T-helper 22 cell (primary cell): ENCODE measurements at regions not wholly inside any gene's neighbourhood (a gene's known extent, or its start where the extent isn't known, plus 50 kb on each side); places are given as distances from the start of the nearest gene placed in this dataset.

Source experiments
- DNase-seq: peaks from one replicate; pipeline ENCODE4 v3.0.0-alpha.2; 2020; ENCODE audit warnings: low read depth

DNA sequence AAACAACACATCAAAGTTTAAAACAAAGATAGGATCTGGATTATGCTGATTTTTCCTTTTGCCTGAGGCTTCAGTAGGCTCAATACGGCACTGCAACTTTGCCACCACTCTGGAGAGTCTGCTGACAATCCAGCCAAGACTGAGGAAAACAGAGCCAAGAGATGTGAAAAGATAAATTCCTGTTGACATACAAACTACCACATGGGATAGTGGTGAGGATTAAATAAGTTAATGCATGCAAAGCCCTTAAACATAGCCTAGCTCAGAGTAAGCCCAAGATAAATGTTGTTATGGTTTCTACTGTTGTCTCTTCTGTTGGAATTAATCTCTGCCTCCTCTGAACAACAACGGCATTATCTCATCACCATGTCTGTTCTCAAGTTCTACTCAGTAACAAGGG lies 245.9 kb upstream of the LMCD1 start:
- DNase-seq, result no peak

DNA sequence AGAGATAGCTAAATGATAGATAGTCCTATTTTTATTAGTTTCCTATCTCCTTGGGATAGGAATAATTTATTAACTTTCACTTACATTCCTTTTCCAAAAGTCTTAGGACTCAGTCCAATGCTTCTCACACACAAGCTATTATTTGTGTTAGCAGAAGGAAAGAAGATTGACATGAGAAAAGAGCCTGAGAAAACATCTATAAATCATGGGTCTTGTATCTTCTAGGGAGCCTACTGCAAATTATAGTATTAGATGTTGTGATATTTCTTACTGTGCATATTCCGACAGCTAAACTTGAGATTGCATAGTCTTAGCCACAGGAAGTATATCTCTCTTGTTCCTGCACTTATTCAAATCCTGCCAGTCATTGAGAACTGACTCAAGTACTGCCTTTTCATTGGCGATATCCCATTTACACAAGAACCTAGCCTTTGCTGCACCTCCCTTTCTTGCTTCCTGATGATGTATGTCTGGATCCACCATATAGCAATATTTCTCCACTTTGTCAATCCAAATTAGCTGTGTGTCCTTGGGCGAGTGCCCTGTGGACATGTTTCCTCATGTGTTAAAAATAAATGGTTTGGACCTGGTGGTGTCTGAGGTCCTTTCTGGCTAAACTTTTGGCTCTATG lies 245.1 kb upstream of the LMCD1 start:
- no peak for DNase-seq

DNA sequence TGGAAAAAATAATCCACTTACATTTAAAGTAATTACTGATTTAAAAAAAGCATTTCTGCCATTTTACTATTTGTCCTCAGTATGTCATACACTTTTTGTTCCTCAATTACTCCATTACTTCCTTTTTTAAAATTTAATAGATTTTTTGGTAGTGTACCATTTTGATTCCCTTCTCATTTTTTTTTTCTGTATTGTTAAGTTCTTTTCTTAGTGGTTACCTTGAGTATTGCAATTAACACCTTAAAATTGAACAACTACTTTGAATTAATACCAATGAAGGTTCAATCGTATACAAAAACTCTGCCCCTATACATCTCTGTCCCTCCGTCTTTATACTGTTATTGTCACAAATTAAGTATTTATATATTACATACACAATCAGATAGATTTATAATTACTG lies 240.6 kb upstream of the LMCD1 start:
- DNase-seq, result no peak

DNA sequence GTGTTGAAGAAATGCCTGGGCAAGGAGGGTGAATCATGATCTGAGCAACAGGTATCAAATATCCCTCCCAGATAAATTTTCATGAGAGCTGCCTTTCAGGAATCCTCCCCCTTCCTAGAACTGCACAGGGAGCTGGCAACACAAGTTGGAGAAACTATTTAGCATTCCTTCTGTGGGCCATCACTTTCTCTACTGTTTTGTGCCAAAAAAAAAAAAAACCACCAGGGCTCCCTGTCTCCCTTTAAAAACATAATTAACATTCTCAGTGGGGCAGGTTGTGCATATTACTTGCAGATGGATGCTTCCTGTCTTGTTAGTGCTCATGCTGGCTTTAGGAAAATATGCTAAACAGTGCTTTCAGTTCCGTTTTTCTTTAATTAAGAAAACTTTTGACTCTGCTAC lies 234.9 kb upstream of the LMCD1 start:
- no peak for DNase-seq

DNA sequence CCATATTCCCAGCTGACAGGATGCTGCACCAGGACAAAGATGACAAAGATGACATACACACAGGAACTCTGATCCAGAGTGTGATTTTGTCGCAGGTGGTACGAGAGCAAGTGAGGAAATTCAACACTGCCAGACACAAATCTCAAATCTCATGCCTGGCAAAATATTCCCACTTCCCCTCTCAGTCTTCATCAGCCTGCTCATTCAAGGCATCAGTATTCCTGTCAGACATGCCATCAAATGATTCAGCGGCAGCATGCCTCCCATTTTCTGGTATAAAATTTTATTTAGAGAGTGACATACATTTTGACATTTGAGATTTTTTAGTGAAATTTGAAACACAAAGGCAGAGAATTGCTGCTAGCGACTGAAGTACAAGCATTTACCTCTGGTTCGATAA lies 228.1 kb upstream of the LMCD1 start:
- DNase-seq, result no peak

DNA sequence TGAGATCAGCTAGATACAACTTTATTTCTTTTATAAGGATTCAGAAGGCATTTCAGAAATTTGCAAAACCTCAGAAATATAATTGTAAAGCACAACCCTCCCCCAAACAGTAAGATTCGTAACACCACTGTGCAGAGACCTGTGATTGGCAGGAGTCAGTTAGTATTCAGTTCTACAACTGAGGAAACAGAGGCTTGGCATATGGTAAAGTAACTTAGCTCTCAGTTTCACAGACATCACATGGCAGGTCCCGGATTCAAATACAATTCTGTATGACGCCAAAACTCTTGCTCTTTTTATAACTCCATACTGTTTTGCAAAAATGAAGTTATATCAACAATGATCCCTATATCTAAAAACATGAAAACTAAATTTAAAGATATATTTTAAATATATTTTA lies 225.6 kb upstream of the LMCD1 start:
- no peak for DNase-seq

DNA sequence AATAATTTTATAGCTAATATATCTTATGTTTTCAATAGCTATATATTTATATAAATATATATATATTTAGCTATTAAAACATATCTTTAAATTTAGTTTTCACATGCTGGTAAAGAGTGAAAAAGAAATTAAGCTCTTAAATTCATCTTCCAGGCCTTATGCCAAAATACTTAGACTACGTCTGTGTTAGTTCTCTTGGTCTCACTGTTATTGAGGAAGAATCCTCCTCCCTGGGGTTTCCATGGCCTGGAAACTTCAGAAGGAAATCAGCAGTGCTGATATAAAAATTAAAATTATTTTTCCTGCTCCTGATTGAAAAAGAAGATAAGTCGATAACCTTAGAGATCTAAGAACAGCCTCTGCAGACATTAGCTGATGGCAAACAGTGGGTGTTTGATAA lies 225.1 kb upstream of the LMCD1 start:
- no peak for DNase-seq

DNA sequence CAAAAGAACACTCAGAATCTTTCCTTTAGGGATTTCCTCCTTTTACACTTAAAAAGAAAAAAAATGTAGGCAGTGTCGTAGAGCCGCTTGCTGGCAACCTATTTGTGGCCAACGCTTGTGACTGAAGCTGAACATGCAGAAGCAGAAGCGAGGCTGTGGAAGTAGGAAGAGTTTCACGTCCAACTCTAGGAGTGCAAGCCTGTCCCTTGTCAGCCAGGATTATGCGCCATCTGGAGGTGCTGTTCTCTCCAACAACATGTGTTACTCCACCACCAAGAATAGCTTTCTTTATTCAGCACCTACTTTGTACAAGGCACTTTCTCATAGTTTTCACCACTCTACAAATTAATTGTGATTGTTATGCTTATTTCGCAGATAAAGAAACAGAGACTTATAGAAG lies 223.2 kb upstream of the LMCD1 start:
- DNase-seq, result no peak

DNA sequence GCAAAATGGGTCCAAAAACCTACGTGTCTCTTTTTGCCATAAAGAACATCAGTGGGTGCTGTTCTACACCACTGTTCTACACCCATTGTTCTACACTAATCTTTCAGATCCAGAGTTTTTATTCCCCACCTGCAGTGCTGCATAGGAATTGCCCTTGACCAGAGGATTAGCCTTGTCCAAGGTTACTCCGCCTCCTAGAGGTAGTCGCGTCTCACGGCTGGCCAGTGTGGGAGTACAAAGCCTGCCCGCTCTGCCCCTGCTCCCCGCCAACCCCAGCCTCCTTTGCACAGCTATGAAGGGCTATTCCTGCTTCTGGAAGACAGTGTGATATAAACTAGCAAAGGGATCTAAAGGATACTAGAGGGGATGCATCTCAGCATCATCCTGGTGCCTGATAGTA lies 222.1 kb upstream of the LMCD1 start:
- DNase-seq, result no peak

DNA sequence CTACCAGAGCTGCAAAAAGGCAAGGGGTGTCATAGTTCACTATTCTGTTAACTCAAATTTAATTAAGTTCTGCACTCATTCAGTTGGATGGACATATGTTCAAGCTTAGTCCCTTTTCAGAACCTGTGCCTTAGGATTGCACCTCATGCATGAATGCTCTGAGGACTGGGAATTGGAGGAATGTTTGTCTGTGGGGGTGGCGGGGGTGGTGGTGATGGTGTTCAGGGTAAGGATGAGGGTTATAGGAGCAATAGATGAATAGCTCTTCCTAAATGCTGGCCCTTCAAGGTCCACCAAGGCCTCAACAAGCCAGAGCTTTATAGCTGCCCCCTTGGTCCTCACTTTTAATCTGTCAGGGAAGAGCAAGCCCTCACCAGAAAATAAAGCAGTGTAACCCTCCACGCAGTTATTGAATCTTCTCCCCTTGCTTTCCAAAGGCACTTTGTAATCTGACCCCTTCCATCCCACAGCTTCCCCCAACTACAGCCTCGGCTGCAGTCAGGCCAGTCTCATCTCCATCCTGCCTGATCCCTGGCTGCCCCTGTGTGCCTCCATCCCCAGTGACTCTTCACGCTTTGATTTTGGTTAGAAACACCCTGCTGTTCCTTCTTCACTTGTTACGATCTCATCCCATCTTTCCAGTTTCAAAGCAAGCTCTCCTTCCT lies 221.6 kb upstream of the LMCD1 start:
- DNase-seq, result no peak

DNA sequence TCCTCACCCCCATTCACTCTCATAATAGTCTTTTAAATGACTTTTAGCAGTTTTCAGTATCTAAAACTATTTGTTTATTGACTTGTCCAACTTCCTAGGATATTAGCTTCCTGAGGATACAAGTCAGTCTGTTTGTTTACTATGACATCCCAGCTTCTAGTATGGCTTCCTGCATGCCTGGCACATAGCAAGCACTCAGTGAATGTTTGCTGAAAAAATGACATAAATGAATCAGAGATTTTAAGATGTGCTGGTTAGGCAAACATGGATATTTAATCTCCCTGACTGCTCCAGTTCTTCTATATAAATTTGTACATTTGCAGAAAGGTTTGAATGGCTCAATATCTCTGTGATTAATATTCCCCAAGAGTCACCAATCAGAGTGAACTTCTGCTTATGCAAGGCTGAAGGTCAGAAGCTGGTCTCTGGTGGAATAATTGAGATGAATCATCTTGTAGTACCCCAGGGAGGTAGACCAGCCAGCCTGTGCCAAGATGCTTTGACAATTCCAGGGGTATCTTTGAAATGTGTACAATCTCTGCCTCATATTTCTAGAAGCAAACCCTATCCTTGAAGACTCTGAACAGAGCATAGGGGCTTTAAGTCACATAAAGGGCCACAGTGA lies 219.0 kb upstream of the LMCD1 start:
- no peak for DNase-seq

DNA sequence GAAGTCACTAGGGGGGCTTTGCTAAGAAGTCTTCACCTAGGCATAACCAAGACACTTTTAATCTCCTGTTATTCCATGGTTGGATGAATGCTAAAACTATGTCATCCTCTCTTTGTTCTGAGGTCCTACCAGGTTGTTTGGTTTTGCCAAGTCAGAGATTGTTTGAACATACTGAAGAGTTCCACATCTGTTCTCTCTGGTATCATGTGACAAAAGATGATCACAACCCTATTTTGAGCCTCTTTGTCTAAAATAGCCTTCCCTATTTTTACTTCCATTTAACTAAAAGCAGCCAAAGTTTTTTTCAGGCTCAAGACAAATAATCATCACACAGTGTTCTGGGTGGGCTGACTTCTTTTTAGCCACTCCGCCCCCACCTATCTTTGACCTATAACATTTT lies 218.4 kb upstream of the LMCD1 start:
- DNase-seq, result no peak

DNA sequence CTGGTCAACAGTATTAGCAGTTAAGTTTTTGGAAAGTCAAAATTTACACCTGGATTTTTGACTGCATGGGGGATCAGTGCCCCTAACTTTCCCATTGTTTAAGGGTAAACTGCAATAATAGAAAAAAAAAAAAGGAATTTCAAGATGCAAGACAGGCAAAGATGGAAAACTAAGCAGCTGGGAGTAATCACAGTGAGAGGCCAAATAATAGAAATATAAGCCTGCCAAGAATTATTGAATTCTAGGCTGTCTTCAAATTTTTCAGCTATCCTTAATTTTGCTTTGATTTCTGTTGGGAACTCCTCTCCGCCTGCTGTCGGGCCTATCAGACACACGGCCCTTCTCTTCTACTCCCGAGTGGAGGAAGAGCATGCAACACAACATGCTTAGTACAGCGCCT lies 215.5 kb upstream of the LMCD1 start:
- no peak for DNase-seq

DNA sequence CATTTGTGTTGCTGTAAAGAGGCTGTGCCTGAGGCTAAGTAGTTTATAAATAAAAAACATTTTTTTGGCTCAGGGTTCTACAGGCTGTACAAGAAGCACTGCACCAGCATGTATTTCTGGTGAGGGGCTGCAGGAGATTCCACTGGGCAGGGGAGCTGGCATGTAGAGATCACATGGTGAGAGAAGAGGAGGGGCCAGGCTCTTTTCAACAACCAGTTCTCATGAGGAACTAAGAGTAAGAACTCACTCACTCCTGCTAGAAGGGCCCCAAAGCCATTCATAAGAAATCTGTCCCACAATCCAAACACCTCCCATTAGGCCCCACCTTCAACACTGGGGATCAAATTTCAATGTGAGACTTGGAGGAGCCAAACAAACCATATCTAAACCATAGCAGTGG lies 214.9 kb upstream of the LMCD1 start:
- DNase-seq, result no peak

DNA sequence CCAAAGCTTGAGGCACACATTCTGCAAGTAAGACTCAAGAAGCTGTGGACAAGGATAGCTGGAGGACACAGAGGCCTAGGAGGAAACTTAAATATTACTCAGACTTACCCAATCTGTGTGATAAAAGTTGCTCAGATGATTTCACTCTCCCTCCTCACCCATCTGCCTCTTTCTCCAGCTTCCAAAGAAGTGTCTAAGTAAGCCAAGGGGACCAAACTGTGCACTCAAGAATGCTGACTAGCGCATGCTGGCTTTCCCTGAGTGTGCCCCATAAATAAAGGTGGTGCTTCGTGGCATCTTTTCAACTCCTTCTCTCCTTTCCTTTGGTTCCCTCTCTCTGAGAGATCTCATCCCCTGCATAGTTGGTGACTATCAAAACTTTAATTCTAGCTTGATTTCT lies 211.0 kb upstream of the LMCD1 start:
- no peak for DNase-seq

DNA sequence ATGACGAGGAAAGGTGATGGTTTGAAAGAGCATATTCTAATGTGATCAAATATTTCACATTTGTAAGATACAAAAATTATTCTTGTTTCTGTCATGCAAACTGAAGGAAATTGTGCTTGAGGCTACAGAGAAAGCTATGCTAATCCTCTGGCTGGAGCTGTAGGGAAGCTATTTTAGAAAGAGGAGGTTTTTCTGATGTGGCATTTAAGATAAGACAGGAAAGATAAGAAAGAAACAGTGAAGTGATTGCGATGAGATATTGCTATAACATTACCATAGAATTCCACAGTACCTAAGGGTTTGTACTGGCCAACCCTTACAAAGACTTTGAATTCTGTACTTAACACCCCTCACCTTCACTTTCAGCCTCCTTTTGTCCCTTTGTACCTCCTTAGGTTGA lies 205.2 kb upstream of the LMCD1 start:
- DNase-seq, result no peak

DNA sequence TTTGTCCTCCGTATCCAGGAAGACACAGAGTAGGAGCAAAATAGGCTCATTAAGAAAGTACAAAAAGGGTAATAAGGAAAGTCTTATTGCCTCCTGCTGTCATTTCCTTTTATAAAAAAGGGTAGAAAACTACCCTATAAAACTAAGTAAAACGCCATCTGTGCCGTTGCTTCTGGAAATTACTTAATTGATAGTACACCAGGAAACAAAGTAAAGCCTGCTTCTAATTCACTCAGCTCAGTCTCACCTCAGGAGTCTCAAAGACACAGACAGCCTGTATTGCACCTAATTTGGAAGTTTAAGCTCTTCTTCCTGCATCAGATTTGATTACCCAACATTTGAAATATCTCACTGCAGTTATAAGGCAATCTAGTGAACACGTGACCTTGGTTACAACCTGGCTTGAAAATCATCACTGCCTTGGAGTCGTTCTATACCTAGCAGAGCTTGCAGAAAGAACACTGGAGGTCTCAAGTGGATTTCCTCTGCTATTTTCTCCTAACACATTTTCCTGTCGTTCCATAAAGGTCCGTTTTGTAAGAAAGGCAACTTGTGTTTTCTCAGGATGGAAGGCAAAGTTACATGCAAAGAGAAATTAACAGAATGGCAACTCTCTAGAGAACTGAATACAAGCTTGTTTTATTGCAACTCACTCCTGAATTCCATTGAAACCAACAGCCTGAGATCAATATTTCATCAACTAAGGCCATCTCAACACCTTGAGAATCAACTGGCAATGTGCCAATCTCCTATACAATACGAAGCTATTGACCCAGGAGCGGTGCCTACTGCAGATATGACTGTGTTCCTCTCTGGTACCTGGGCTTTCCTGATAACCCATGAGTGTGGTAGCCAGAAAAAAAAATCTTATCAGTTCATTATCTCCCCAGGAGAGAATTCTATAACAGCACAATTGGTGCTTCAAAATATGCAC lies 203.3 kb upstream of the LMCD1 start:
- no peak for DNase-seq

DNA sequence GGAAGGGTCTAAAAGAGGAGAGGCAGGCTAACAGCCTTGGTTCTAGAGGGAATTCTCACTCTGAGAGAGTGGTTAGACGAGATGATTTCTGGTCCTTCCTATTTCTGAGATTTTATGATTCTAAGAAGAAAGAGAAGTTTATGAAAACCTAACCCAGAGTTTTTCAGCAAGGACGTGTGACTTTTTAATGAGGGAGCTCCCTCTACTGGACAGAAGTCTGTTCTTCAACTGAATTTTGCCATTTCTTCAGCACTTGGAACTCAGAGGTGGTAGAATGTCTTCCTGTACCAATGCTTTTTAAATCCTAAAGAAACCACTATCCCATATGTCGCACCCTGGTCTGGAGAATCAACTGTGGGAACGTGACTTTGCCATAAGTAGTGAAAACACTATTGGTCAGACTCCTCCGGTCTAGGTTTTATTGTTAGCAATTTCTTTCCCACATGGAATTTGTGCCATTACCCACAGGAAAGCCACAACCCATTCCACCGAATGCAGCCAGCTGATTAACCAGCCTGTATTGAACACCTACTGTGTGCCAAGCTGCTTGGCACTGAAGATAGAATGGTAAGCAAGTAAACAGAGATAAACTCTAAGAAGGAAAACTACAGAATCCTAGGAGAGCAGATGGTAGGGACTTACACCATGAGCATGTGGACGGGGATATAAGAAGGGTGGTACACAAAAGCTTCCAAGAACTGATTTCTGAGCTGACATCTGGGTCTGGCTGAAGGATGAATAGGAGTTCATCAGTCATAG lies 199.5 kb upstream of the LMCD1 start:
- no peak for DNase-seq

DNA sequence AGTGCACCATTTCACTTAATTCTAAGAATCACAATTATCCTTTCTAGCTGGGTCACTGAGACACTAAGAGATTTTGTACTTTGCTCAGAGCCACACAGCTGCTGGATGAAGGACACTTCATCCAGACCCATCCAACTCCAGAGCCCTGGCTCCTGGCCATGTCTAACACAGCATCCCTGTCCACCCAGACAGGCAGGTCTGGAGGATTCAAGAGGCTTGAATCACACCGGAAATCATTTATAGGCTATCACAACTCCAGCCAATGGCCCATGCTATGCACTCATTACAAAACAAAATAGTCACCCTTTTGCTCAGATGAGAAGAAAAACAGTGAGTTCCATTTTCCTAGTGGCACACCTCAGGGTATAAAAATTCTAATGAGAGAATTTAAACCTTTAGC lies 198.2 kb upstream of the LMCD1 start:
- DNase-seq, result no peak

DNA sequence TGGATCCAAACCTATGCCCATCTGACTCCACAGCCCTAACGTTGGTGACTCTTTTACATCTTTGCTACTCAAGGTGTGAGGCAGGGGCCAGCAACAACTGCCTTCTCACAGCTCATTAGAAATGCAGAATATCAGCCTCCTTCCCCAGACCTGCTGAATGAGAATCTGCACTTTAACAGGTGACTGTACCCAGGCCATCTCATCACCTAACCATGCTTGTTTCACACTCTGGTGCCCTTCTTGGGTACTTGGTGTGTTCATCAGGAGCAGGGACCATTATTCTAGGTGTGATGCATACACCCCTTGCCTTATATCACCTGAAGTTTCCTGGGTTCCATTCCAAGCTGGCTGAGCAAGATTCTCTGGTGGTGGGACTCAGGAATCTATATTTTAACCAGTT lies 196.3 kb upstream of the LMCD1 start:
- DNase-seq, result no peak

DNA sequence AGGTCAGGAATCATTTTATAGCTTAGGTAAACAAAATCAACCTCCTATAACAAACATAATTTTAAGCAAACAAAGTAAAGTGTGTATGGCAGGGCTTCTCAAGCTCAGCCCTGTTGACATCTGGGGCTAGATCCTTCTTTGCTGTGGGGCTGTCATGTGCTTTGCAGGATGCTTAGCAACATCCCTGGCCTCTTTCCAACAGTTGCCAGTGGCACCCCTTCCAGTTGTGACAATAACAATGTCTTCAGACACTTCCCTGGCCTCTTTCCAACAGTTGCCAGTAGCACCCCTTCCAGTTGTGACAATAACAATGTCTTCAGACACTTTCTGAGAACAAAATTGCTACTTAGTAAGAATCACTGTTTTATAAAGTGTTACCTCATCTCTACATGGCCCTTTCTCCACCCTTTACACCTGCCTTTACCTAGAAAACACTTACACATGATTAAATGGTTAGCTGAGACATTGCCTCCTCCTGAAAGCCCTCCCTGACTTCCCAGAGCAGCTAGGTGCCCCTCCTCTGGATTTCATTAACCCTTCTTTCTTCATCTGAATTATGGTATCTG lies 194.0 kb upstream of the LMCD1 start:
- DNase-seq, result no peak

DNA sequence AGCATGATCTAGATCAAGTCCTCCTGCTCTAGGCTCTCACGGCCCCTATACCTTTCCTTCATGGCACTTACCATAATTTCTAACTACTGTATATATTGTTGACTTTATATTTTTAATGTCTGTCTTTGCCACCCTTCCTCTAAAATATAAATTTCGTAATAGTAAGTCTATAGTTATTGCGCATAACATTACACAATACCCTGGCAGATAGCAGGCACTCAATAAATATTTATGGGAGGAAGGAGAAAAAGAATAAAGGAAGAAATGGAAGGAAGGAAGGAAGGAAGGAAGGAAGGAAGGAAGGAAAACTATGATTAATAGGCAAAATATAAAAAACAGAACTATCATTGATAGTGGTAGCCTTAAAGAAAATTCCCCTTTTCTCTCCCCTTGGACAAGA lies 190.3 kb upstream of the LMCD1 start:
- no peak for DNase-seq
